Type B pancreatic cell (in vitro differentiated cells): ENCODE measurements at regions not wholly inside any gene's neighbourhood (a gene's known extent, or its start where the extent isn't known, plus 50 kb on each side); places are given as distances from the start of the nearest gene placed in this dataset.

Experiments
- DNase-seq: peaks from one replicate; pipeline ENCODE4 v3.0.0; 2021; ENCODE audit warnings: mixed read lengths; ENCODE audit not compliant: unreplicated experiment; ENCODE audit errors: extremely low spot score
- H3K27ac Mint-ChIP-seq: 2 replicates; pipeline ENCODE4 v1.8.0; 2021; ENCODE audit warnings: mild to moderate bottlenecking, mixed read lengths
- H3K27me3 Mint-ChIP-seq: 2 replicates; pipeline ENCODE4 v1.8.0; 2021; ENCODE audit warnings: mixed read lengths
- H3K36me3 Mint-ChIP-seq: 2 replicates; pipeline ENCODE4 v1.8.0; 2021; ENCODE audit warnings: mixed read lengths
- H3K4me1 Mint-ChIP-seq: one replicate; pipeline ENCODE4 v1.8.0; 2021; ENCODE audit warnings: mixed read lengths; ENCODE audit not compliant: unreplicated experiment
- H3K4me3 Mint-ChIP-seq: 2 replicates; pipeline ENCODE4 v1.8.0; 2021; ENCODE audit warnings: mild to moderate bottlenecking, mixed read lengths
- H3K9me3 Mint-ChIP-seq: 2 replicates; pipeline ENCODE4 v1.8.0; 2021; ENCODE audit warnings: mixed read lengths
- TF ChIP-seq, protein P1 (sequence below): fragments of 200-600 bp; sonication (generic); conservative IDR thresholded peaks from 2 replicates; pipeline ENCODE4 v1.5.0; 2021; ENCODE audit warnings: antibody characterized with exemption, mild to moderate bottlenecking

DNA sequence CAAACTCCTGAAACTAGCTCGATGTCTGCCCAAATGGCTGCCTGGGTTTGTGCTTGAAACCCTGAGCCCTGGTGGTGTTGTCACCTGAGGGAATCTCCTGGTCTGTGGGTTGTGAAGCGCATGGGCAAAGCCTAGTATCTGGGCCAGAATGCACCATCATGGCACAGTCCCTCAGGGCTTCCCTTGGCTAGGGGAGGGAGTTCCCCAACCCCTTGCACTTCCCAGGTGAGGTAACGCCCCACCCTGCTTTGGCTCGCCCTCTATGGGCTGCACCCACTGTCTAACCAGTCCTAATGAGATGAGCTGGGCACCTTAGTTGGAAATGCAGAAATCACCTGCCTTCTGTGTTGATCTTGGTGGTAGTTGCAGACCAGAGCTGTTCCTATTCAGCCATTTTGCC lies 152.9 kb upstream of the MAP3K7 start:
- TF ChIP-seq, protein P1, sequence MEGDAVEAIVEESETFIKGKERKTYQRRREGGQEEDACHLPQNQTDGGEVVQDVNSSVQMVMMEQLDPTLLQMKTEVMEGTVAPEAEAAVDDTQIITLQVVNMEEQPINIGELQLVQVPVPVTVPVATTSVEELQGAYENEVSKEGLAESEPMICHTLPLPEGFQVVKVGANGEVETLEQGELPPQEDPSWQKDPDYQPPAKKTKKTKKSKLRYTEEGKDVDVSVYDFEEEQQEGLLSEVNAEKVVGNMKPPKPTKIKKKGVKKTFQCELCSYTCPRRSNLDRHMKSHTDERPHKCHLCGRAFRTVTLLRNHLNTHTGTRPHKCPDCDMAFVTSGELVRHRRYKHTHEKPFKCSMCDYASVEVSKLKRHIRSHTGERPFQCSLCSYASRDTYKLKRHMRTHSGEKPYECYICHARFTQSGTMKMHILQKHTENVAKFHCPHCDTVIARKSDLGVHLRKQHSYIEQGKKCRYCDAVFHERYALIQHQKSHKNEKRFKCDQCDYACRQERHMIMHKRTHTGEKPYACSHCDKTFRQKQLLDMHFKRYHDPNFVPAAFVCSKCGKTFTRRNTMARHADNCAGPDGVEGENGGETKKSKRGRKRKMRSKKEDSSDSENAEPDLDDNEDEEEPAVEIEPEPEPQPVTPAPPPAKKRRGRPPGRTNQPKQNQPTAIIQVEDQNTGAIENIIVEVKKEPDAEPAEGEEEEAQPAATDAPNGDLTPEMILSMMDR, result no peak
- H3K27ac Mint-ChIP-seq, result no peak overlapping the region
- peaks cover 3% of the 10 kb centered on the region for H3K27me3 Mint-ChIP-seq
- H3K9me3 Mint-ChIP-seq, result peaks cover 6% of the 10 kb centered on the region
- no peak overlapping the region for H3K4me3 Mint-ChIP-seq
- DNase-seq, result no peak
- no peaks in the 10 kb centered on the region for H3K4me1 Mint-ChIP-seq
- H3K36me3 Mint-ChIP-seq, result no peaks in the 10 kb centered on the region

DNA sequence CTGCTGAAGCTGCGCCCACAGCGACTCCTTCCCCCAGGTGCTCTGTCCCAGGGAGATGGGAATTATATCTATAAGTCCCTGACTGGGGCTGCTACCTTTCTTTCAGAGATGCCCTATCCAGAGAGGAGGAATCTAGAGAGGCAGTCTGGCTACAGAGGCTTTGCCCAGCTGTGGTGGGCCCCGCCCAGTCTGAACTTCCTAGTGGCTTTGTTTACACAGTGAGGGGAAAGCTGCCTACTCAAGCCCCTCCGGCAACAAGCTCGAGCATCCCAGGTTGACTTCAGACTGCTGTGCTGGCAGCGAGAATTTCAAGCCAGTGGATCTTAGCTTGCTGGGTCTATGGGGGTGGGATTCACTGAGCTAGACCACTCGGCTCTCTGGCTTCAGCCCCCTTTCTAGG lies 152.5 kb upstream of the MAP3K7 start:
- Mint-ChIP-seq H3K27ac (no peak overlapping the region), H3K27me3 (peaks cover 3% of the 10 kb centered on the region), H3K4me3 (no peak overlapping the region), H3K36me3 (no peaks in the 10 kb centered on the region), H3K9me3 (peaks cover 6% of the 10 kb centered on the region), H3K4me1 (no peaks in the 10 kb centered on the region)
- no peak for DNase-seq
- TF ChIP-seq, protein P1, result no peak

GRCh38 chr6:90730151-90730673 lies 143.3 kb upstream of the MAP3K7 start:
- DNase-seq, result no peak
- Mint-ChIP-seq H3K9me3 (no peaks in the 10 kb centered on the region), H3K4me1 (no peaks in the 10 kb centered on the region), H3K27ac (no peak overlapping the region), H3K27me3 (peaks cover 3% of the 10 kb centered on the region), H3K36me3 (no peaks in the 10 kb centered on the region), H3K4me3 (no peak overlapping the region)
- TF ChIP-seq, protein P1, result no peak

DNA sequence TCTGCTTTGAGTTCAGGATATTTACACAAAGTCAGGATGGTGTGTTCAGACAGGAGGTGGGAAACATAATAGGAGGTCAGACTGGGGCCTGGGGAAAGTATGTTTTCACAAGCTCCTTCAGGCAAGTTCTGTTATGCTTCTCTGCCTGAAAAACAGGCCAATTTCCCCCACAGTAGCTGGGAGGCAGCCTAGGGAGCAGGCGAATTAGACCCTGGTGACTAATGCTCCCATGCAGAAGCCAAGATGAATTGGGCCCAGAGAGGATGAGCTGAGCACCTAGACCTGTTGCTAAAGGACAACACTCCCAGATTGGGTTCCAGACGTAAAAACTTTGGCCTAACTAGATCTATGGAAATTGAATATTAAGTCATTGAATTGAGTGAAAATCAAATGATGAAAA lies 142.2 kb upstream of the MAP3K7 start:
- DNase-seq, result no peak
- Mint-ChIP-seq H3K27ac (no peak overlapping the region), H3K4me1 (no peaks in the 10 kb centered on the region), H3K4me3 (no peak overlapping the region), H3K27me3 (peaks cover 3% of the 10 kb centered on the region), H3K36me3 (no peaks in the 10 kb centered on the region), H3K9me3 (no peaks in the 10 kb centered on the region)
- TF ChIP-seq, protein P1, result no peak

DNA sequence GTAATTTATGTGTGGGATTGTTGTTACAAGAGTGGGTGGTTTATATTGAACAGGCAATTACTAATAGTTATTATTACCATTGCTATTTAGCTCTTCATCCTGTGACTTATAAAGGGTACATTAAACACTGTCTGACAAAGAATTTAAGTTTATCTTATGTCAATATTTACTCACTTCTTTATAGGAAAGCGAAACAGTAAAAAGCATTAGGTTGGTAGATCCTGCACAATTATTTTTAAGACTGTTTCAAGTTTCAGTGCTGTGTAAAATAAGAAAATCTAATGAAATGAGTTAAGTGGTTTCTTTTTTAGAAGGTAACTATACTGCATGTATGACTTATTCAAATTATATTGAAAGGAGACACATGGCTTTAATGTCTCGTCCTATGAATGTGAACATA lies 135.8 kb upstream of the MAP3K7 start:
- no peak overlapping the region for H3K27ac Mint-ChIP-seq
- H3K27me3 Mint-ChIP-seq, result peaks cover 8% of the 10 kb centered on the region
- H3K9me3 Mint-ChIP-seq, result no peaks in the 10 kb centered on the region
- H3K4me3 Mint-ChIP-seq, result no peak overlapping the region
- no peaks in the 10 kb centered on the region for H3K36me3 Mint-ChIP-seq
- DNase-seq, result no peak
- TF ChIP-seq, protein P1, result no peak
- H3K4me1 Mint-ChIP-seq, result peaks cover 6% of the 10 kb centered on the region

- H3K9me3 Mint-ChIP-seq, result no peaks in the 10 kb centered on the region
- no peak overlapping the region for H3K4me3 Mint-ChIP-seq
- no peak overlapping the region for H3K27ac Mint-ChIP-seq
- H3K36me3 Mint-ChIP-seq, result no peaks in the 10 kb centered on the region
- DNase-seq, result no peak
- TF ChIP-seq, protein P1, result no peak
- peaks cover 12% of the 10 kb centered on the region for H3K4me1 Mint-ChIP-seq
- H3K27me3 Mint-ChIP-seq, result peaks cover 9% of the 10 kb centered on the region
Observed at GRCh38 chr6:90720404-90720803, 133.5 kb upstream of the MAP3K7 start.
